ENCODE measurements at regions not wholly inside any gene's neighbourhood (a gene's known extent, or its start where the extent isn't known, plus 50 kb on each side); places are given as distances from the start of the nearest gene placed in this dataset.

- H3K27ac ChIP-seq (ENCODE audit: extremely low read depth, low read depth, low read length) = no peak overlapping the region
- ChIA-PET POLR2A (interaction anchor here (0.7 to 1.0 kb wide), 2 partner anchors 7 to 34 kb away, joined by 3 read pairs; no protein-coding TSS in a partner anchor), CTCF (ENCODE audit: low intra/inter-chr PET ratio) (no interaction called here)
- H3K9ac ChIP-seq (ENCODE audit: insufficient read depth in 1 of 2, low read depth in 2 of 2, low read length in 2 of 2) = no peak overlapping the region
- 1% methylated on average over 7 of the region's 8 CpGs for WGBS (ENCODE audit: insufficient coverage, low coverage, missing lambda C conversion rate)
- no peaks in the 10 kb centered on the region for H3K36me3 ChIP-seq (ENCODE audit: control insufficient read depth, insufficient read depth, low read length)
- H3K79me2 ChIP-seq (ENCODE audit: control insufficient read depth, insufficient read depth, low read length) = no peaks in the 10 kb centered on the region
- H4K20me1 ChIP-seq (replicated peaks; ENCODE audit: control insufficient read depth, insufficient read depth, low read length) = peaks cover 5% of the 10 kb centered on the region; the same call in 1 of the 2 replicates
- ATAC-seq (peak; percentile 82), FAIRE-seq (no peak), DNase-seq (ENCODE audit: extremely low read depth in 1 of 4, low spot score in 3 of 4) (peak; percentile 14 to 49 (median 39))
- peaks cover 5 to 60% of the 10 kb centered on the region in 2 experiments; a peak in 3 of 5 replicates for H3K27me3 ChIP-seq (ENCODE audit: control insufficient read depth in 2 of 2, insufficient read depth in 2 of 2, low read length in 2 of 2)
- H3K4me1 ChIP-seq (replicated peaks in 1 of 2; ENCODE audit: control insufficient read depth in 2 of 2, insufficient read depth in 2 of 2, low read length in 2 of 2) = no peaks in the 10 kb centered on the region
- no peak overlapping the region for H3K4me2 ChIP-seq (ENCODE audit: insufficient read depth, low read length)
- in situ Hi-C loops (cut with MboI) = no loop called here
- H3K9me3 ChIP-seq (replicated peaks; ENCODE audit: control insufficient read depth, insufficient read depth, low read depth, low read length) = no peaks in the 10 kb centered on the region
- H2AFZ ChIP-seq (ENCODE audit: low read depth, low read length) = no peak overlapping the region
- TF ChIP-seq, protein P1, sequence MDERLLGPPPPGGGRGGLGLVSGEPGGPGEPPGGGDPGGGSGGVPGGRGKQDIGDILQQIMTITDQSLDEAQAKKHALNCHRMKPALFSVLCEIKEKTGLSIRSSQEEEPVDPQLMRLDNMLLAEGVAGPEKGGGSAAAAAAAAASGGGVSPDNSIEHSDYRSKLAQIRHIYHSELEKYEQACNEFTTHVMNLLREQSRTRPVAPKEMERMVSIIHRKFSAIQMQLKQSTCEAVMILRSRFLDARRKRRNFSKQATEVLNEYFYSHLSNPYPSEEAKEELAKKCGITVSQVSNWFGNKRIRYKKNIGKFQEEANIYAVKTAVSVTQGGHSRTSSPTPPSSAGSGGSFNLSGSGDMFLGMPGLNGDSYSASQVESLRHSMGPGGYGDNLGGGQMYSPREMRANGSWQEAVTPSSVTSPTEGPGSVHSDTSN (CRISPR knock-in tag; IDR thresholded peaks at IDR 0.05; ENCODE audit: low read depth) = no peak
- TF ChIP-seq, protein P1 (tag; conservative IDR thresholded peaks at IDR 0.05; ENCODE audit: low read depth) = no peak
- TF ChIP-seq, protein P2, sequence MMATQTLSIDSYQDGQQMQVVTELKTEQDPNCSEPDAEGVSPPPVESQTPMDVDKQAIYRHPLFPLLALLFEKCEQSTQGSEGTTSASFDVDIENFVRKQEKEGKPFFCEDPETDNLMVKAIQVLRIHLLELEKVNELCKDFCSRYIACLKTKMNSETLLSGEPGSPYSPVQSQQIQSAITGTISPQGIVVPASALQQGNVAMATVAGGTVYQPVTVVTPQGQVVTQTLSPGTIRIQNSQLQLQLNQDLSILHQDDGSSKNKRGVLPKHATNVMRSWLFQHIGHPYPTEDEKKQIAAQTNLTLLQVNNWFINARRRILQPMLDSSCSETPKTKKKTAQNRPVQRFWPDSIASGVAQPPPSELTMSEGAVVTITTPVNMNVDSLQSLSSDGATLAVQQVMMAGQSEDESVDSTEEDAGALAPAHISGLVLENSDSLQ (IDR thresholded peaks at IDR 0.05) = peak; percentile 41; the same call in 1 of the 2 replicates
- BruUV-seq (replicated peaks) = no TSS peak
- no peaks in the 10 kb centered on the region for H3K9me1 ChIP-seq (ENCODE audit: control insufficient read depth, insufficient read depth, low read length)
- H3K4me3 ChIP-seq = no peak overlapping the region
- intact Hi-C loops (cut with micrococcal nuclease) = no loop called here
Measured at GRCh38 chr2:120594856-120595685, 140.6 kb upstream of the GLI2 start.
